RWPE2 (cell line): ENCODE measurements at regions not wholly inside any gene's neighbourhood (a gene's known extent, or its start where the extent isn't known, plus 50 kb on each side); places are given as distances from the start of the nearest gene placed in this dataset.

Experiments
- ATAC-seq: fragments of 200-7000 bp; cut with Tn5 transposase; 3 replicates; pipeline ENCODE4 v1.9.1; 2021; ENCODE audit warnings: low read depth
- DNase-seq: peaks from one replicate; pipeline ENCODE4 v3.0.0-alpha.2; 2020; ENCODE audit warnings: low spot score
- H3K27ac ChIP-seq: fragments of 450-650 bp; 2 replicates; pipeline ENCODE4 v1.5.1; 2017; ENCODE audit warnings: mild to moderate bottlenecking; ENCODE audit not compliant: poor library complexity, severe bottlenecking
- H3K27me3 ChIP-seq: fragments of 250-450 bp; sonication (Bioruptor Pico); 2 replicates; pipeline ENCODE4 v1.5.1; 2021; ENCODE audit warnings: mild to moderate bottlenecking, moderate library complexity; ENCODE audit not compliant: insufficient read depth, poor library complexity, severe bottlenecking
- H3K36me3 ChIP-seq: fragments of 250-450 bp; sonication (Bioruptor Pico); 2 replicates; pipeline ENCODE4 v1.5.1; 2020; ENCODE audit warnings: low read depth, mild to moderate bottlenecking, moderate library complexity
- H3K4me1 ChIP-seq: fragments of 250-450 bp; sonication (Bioruptor Pico); 2 replicates; pipeline ENCODE4 v1.5.1; 2021; ENCODE audit warnings: mild to moderate bottlenecking, moderate library complexity; ENCODE audit not compliant: insufficient read depth, poor library complexity, severe bottlenecking
- H3K4me3 ChIP-seq: fragments of 250-450 bp; sonication (Bioruptor Pico); 2 replicates; pipeline ENCODE4 v1.5.1; 2021; ENCODE audit warnings: mild to moderate bottlenecking, moderate library complexity; ENCODE audit not compliant: severe bottlenecking
- H3K9me3 ChIP-seq: fragments of 250-450 bp; sonication (Bioruptor Pico); 2 replicates; pipeline ENCODE4 v1.5.1; 2021; ENCODE audit warnings: mild to moderate bottlenecking, moderate library complexity; ENCODE audit not compliant: severe bottlenecking
- CTCF ChIP-seq: fragments of 450-650 bp; IDR thresholded peaks from one replicate; pipeline ENCODE4 v1.5.1; 2017; ENCODE audit warnings: mild to moderate bottlenecking, moderate library complexity; ENCODE audit not compliant: poor library complexity, severe bottlenecking

GRCh38 chr17:70868149-70868548, 698.8 kb downstream of the KCNJ2 start:
- Histone ChIP-seq H3K4me1 (peaks cover 4% of the 10 kb centered on the region), H3K27ac (no peak overlapping the region), H3K36me3 (no peaks in the 10 kb centered on the region), H3K27me3 (no peaks in the 10 kb centered on the region), H3K4me3 (no peak overlapping the region), H3K9me3 (no peaks in the 10 kb centered on the region)
- TF ChIP-seq CTCF = no peak
- no peak for ATAC-seq
- DNase-seq = no peak

- H3K4me1 ChIP-seq = no peaks in the 10 kb centered on the region
- TF ChIP-seq CTCF = no peak
- no peaks in the 10 kb centered on the region for H3K36me3 ChIP-seq
- DNase-seq = no peak
- no peaks in the 10 kb centered on the region for H3K9me3 ChIP-seq
- H3K27ac ChIP-seq = no peak overlapping the region
- H3K27me3 ChIP-seq = no peaks in the 10 kb centered on the region
- H3K4me3 ChIP-seq = no peak overlapping the region
- ATAC-seq = no peak
Observed at GRCh38 chr17:70869402-70870085, 700.2 kb downstream of the KCNJ2 start.

- H3K4me3 ChIP-seq = no peak overlapping the region
- no peaks in the 10 kb centered on the region for H3K4me1 ChIP-seq
- no peak for TF ChIP-seq CTCF
- H3K27me3 ChIP-seq = no peaks in the 10 kb centered on the region
- DNase-seq (no peak), ATAC-seq (no peak)
- no peak overlapping the region for H3K27ac ChIP-seq
- no peaks in the 10 kb centered on the region for H3K36me3 ChIP-seq
- no peaks in the 10 kb centered on the region for H3K9me3 ChIP-seq
Observed at GRCh38 chr17:70871180-70871818, 702.0 kb downstream of the KCNJ2 start.

GRCh38 chr17:70872103-70872502, 702.8 kb downstream of the KCNJ2 start:
- H3K27ac ChIP-seq = no peak overlapping the region
- ATAC-seq = no peak
- H3K4me3 ChIP-seq = no peak overlapping the region
- no peak for TF ChIP-seq CTCF
- no peak for DNase-seq
- H3K9me3 ChIP-seq = no peaks in the 10 kb centered on the region
- no peaks in the 10 kb centered on the region for H3K36me3 ChIP-seq
- H3K4me1 ChIP-seq = no peaks in the 10 kb centered on the region
- no peaks in the 10 kb centered on the region for H3K27me3 ChIP-seq

- no peak for DNase-seq
- H3K4me3 ChIP-seq = no peak overlapping the region
- TF ChIP-seq CTCF = no peak
- peaks cover 3% of the 10 kb centered on the region for H3K9me3 ChIP-seq
- ATAC-seq = no peak
- no peaks in the 10 kb centered on the region for H3K36me3 ChIP-seq
- H3K27ac ChIP-seq = no peak overlapping the region
- H3K27me3 ChIP-seq = no peaks in the 10 kb centered on the region
- no peaks in the 10 kb centered on the region for H3K4me1 ChIP-seq
Observed at GRCh38 chr17:70875729-70876310, 706.5 kb downstream of the KCNJ2 start.
